H7 (cell line): ENCODE measurements at regions not wholly inside any gene's neighbourhood (a gene's known extent, or its start where the extent isn't known, plus 50 kb on each side); places are given as distances from the start of the nearest gene placed in this dataset.
A peak's percentile ranks its signal among the peaks of the same experiment; 100 is the strongest.
"Not testable (repeated sequence)": the region's sequence is repeated elsewhere in the genome, so short reads cannot be mapped to it uniquely, and the experiment has no call there.

ENCODE experiments used
- DNase-seq: peaks from one replicate; pipeline ENCODE4 v3.0.0; 2012
- H3K27me3 ChIP-seq: 2 replicates; pipeline ENCODE4 v1.6.0; 2011; ENCODE audit warnings: mild to moderate bottlenecking, low read length; ENCODE audit not compliant: control insufficient read depth, insufficient read depth
- H3K36me3 ChIP-seq: replicated peaks from 2 replicates; pipeline ENCODE4 v1.5.1; 2011; ENCODE audit warnings: low read length; ENCODE audit not compliant: control insufficient read depth, insufficient read depth
- H3K4me3 ChIP-seq: 2 replicates; pipeline ENCODE4 v1.5.1; 2011; ENCODE audit warnings: low read depth, mild to moderate bottlenecking, control low read depth, low read length, moderate library complexity; ENCODE audit not compliant: insufficient read depth

DNA sequence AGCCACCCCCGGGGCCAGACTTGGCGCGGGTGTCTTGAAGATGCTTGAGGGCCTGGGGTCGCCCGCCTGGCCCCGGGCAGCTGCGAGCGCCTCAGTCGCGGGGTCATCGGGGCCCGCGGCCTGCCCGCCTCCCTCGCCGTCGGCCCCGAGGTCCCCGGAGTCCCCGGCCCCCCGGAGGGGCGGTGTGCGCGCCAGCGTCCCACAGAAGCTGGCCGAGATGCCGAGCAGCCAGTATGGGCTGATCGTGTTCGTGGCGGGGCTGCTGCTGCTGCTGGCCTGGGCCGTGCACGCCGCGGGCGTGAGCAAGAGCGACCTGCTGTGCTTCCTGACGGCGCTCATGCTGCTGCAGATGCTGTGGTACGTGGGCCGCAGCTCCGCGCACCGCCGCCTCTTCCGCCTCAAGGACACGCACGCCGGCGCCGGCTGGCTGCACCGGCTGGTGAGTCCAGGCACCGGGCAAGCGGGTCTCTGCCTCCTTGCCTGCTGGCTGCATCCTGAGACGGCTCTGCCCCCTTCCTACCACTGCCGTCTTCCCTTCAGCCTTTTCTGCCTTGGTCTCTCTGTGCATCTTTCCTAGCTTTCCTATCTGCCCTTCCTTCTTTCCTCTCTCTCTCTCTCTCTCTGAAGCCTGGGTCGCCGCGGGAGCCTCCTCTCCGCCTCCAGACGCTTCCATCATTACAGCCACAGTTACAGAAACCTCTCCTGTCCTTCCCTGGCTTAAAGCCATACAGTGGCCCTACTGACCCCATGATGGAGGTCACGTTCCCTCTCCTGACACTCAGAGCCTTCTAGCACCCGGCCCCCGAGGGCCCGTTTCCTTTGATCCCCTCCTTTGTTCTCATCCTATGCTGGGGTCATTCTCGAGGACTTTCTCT, 2898.2 kb downstream of the RPIA start:
- DNase-seq = peak; percentile 28
- H3K27me3 ChIP-seq, H3K4me3 ChIP-seq, H3K36me3 ChIP-seq: not testable (repeated sequence)

DNA sequence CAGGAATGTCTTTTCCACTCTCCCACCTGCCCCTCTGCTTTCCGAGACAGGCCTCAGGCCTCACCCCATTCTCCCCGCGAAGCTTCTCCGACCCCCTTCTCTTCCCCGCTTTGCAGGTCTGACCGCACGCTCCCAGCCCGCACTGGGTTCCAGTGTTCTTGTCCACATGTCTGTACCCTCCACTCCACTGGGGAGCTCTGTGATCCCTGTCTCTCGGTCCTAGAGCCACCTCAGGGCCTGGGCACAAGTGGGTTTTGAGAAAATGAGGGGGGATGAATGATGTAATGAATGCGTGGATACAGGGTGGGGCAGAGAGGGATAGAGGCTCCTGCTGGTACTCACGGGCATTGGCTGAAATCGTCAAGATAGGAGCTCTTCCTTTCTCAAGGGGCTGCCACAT, 2898.9 kb downstream of the RPIA start:
- H3K36me3 ChIP-seq, H3K27me3 ChIP-seq, H3K4me3 ChIP-seq: not testable (repeated sequence)
- peak; percentile 2 for DNase-seq

DNA sequence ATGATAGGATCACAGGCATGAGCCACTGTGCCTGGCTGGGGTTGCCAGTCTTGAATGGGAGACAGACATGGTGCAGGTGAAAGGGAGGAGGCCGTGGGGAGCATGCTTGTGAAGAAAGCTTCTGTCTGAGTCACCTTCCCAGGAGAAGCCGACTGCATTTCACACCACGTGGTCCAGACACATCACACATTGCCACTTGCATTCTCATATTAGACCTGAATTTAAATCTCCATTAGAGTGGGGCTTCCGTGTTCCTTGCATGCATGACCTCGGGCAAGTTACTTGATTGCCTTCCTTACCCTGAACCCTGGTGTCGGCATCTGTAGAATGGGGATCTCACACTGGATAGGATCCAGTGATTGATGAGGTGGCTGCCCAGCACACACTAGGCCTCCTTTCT, 2899.6 kb downstream of the RPIA start:
- DNase-seq, H3K27me3 ChIP-seq, H3K4me3 ChIP-seq, H3K36me3 ChIP-seq: not testable (repeated sequence)

DNA sequence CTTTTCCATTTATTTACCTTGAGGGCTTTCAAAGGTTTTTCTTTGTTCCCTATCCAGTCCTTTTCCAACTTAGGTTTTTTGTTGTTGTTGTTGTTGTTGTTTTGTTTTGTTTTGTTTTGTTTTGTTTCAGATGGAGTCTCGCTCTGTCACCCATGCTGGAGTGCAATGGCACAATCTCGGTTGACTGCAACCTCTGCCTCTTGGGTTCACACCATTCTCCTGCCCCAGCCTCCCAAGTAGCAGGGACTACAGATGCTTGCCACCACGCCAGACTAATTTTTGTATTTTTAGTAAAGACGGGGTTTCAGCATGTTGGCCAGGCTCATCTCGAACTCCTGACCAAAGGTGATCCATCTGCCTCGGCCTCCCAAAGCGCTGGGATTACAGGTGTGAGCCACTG, 2906.0 kb downstream of the RPIA start:
- H3K27me3 ChIP-seq, H3K4me3 ChIP-seq, H3K36me3 ChIP-seq, DNase-seq: not testable (repeated sequence)

DNA sequence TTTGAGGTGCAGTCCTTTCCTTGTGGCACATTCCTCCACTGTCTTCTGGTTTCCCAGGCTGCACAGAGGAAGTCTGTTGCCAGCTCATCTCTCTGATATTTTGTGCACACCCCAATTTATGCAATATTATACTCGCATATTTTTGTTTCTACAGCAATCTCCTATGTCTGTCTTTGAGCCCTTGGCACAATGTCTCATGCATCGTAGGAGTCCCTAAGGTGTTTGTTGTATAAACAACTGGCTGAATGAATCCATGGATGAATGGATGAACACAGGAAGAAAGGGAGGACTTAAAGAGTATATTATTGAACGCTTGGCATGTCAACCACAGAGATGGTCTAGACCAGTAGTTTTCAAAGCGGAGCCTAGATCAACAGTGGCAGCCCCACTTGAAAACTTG, 2907.0 kb downstream of the RPIA start:
- H3K27me3 ChIP-seq, H3K36me3 ChIP-seq, DNase-seq, H3K4me3 ChIP-seq: not testable (repeated sequence)

DNA sequence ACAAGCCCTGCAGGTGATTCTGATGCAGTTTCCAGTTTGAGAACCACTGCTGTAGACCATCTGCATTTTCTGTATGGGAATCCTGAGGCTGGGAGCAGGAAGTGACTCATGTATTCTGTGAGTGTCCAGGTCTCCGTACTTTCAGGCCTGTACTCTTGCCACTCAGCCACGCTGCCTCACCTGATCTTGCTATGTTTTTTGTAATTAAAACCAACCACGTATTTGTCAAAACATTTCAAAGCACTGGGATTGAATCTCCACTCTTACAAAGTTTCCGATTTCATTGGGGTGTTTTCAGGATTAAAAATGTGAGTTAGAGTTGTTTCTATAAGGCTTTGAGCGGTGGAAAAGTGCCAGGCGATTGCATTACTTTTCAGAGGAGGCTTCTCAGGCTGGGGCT, 2907.5 kb downstream of the RPIA start:
- not testable (repeated sequence) for H3K27me3 ChIP-seq, H3K4me3 ChIP-seq, H3K36me3 ChIP-seq, DNase-seq

DNA sequence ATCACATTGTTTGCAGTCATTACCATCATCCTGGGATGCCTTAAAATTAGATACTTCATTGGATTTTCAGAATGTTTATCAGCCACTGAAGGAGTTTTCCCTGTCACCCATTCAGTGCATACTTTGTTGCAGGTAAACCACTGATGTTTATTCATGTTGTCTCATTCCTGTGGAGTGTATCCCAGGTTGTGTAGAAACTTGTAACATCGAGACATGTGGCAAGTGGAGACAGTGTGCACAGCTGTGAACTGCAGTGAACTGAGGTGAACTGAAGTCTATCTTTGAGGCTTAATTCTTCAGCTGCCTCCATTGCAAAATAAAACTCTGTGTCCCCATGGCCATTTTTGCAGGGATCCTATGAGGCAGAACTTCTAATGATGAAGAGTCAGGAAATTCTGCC, 2911.4 kb downstream of the RPIA start:
- DNase-seq, H3K36me3 ChIP-seq, H3K4me3 ChIP-seq, H3K27me3 ChIP-seq: not testable (repeated sequence)

DNA sequence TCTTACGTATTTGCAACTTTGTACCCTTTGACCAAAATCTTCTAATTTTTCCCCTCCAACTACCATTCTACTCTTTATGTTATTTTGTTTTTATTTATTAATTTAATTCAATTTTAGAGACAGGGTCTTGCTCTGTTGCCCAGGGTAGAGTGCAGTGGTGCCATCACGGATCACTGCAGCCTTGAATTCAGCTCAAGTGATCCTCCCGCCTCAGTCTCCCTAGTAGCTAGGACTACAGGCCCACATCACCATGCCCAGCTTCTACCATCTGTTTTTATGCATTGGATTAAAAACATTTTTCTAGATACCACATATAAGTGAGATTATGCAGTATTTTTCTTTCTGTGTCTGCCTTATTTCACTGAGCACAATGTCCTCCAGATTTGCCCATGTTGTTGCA, 2912.5 kb downstream of the RPIA start:
- DNase-seq, H3K4me3 ChIP-seq: not testable (repeated sequence)

DNA sequence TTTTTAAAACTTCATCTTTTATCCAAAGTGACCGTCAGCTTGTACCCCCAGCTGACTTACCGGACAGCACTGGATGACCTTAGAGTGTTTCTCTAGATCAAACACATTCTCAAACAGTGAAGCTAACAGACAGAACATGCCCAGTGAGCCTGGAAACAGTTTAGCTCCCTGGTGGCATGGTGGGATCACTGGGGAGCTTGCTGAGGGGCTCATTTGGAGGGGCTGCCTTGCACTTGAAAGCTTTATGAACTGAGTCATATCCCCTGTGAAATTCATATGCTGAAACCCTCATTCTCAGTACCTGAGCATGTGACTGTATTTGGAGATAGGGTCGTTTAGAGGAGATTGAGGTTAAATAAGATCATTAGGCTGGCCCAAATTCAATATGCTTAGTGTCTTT, 2913.2 kb downstream of the RPIA start:
- H3K36me3 ChIP-seq, DNase-seq, H3K4me3 ChIP-seq, H3K27me3 ChIP-seq: not testable (repeated sequence)

More for the DNA sequence above, 2912.5 kb downstream of the RPIA start:
- H3K36me3 ChIP-seq, H3K27me3 ChIP-seq: not testable (repeated sequence)

DNA sequence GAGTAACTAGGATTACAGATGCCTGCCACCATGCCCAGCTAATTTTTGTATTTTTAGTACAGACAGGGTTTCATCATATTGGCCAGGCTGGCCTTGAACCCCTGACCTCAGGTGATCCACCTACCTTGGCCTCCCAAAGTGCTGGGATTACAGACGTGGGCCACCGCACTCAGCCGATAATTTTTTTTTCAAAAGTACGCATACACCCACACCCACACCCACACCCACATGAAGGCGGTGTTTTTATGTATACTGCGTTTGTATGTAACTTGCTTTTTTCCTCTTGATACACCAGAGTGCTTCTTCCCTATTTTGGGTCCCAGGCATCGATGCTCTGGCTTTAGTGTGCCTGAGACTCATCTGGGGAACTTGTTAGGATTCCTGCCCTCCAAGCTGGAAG, 2932.3 kb downstream of the RPIA start:
- H3K4me3 ChIP-seq, H3K27me3 ChIP-seq, H3K36me3 ChIP-seq, DNase-seq: not testable (repeated sequence)

DNA sequence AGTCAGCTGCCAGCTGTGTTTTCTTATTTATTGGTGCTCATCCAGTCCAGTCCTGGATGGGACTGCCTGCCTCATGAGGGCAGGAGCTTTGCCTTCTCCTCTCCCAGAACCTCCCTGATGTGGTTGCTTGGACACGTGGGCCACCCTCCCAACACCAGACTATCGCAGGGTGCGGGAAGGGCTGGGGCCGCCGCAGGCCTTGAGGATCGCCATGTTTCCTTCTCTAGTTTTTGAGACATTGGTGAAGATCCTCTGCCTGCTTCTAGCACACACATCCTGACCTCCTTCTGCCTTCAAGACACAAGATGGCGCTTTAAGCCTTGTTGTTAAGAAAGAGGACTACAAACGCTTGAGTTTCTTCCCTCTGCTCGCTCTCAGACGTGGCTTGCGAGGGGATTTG, 2937.0 kb downstream of the RPIA start:
- not testable (repeated sequence) for DNase-seq, H3K36me3 ChIP-seq, H3K4me3 ChIP-seq, H3K27me3 ChIP-seq

DNA sequence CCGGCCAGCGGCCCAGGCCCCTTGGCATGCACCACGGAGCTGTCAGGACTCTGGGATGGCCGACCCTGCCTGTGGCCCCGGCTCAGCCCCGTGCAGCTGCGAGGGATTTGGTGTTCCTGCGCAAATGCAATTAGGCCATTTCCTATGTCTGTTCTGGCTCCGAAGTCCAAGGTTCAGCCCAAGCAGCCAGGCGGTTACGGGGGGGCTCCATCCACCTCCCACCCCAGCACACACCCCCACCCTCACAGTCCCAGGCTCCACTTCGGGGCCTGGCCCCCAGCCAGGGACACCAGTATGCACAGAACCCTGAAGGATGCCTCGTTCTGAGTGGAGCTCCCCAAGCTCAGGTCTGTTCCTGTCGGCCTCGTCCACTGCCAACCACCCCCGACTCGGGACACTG, 2965.7 kb downstream of the RPIA start:
- DNase-seq, H3K36me3 ChIP-seq, H3K27me3 ChIP-seq, H3K4me3 ChIP-seq: not testable (repeated sequence)

DNA sequence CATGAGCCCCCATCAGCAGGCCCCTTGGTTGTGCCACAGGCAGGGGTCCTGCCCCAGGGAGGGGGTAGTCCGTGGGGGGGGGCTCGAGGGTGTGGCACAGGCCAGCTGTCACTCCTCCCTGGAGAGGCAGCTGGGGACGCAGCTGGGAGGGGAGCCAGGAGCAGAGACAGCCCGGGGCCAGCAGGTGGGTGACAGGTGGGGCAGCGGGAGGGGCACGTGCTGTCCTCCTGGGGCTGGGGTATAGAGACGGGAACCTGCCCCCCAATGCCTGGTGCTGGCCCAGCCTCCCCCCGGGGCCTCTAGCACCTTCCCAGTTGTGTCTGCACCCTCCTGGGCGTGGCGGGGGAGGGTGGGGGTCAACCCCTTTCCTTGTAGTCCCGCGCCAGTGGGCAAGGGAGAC, 2966.9 kb downstream of the RPIA start:
- not testable (repeated sequence) for H3K36me3 ChIP-seq, H3K27me3 ChIP-seq, H3K4me3 ChIP-seq, DNase-seq

DNA sequence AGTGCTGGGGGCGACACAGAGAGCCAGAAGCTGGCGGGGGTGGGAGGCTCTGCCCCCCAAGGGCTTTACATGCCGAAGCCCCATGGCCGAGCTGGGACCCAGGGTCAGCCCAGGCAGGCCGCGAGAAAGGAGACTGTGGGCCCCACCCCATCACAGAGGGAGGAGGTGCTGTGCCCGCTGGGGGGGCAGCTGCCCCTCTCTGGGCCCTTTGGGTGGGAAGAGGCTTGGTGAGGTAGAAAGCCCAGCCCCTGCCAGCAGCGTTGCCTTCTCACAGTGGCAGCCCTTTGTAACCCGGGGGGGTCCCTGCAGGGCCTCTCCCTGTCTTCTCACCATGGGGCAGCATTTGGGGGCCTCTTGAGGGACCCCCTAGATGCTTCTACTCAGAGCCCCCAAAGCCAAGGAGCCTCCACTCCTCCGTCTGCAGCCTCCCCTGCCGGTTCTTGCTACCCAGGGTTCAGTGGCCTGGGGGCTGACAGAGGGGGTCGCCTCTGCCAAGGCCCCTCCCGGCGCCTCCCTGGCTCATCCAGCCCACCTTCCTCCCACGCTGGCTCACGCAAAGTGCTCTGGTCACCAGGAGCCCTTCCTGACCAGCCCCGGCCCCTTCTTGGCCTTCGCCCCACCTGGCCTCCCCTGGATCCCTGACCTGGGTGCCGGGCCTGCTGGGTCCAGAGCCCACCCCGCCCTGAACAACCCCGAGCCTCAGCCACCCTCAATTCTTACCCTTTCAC, 2967.9 kb downstream of the RPIA start:
- H3K27me3 ChIP-seq, H3K4me3 ChIP-seq, H3K36me3 ChIP-seq, DNase-seq: not testable (repeated sequence)

DNA sequence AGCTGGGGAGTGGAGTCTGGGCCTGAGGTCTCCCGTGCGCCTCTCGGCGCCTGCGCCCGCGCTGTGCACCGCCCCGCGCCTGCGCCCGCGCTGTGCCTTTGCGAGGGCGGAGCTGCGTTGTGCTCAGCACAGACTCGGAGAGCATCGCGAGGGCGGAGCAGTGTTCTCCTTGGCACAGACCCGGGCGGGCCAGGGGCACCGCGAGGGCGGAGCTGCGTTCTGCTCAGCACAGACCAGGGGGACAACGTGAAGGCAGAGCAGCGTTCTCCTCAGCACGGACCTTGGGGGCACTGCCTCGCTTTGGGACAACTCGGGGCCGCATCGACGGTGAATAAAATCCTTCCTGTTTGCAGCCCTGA, 2968.4 kb downstream of the RPIA start:
- H3K36me3 ChIP-seq, H3K27me3 ChIP-seq, H3K4me3 ChIP-seq, DNase-seq: not testable (repeated sequence)
